Upper lobe of right lung (tissue), 1 donor: ENCODE measurements at regions not wholly inside any gene's neighbourhood (a gene's known extent, or its start where the extent isn't known, plus 50 kb on each side); places are given as distances from the start of the nearest gene placed in this dataset.

ENCODE experiments used
- ATAC-seq: fragments of 200-7000 bp; cut with Tn5 transposase; one replicate; pipeline ENCODE4 v1.9.1; 2020; ENCODE audit warnings: mild to moderate bottlenecking, moderate library complexity
- DNase-seq: peaks from one replicate; pipeline ENCODE4 v3.0.0-alpha.2; 2020
- H3K27ac ChIP-seq: fragments of 200-600 bp; one replicate; pipeline ENCODE4 v1.8.0; 2022
- H3K27me3 ChIP-seq: fragments of 200-600 bp; one replicate; pipeline ENCODE4 v1.8.0; 2022; ENCODE audit warnings: mild to moderate bottlenecking
- H3K36me3 ChIP-seq: fragments of 200-600 bp; one replicate; pipeline ENCODE4 v1.8.0; 2022
- H3K4me1 ChIP-seq: fragments of 200-600 bp; one replicate; pipeline ENCODE4 v1.8.0; 2022
- H3K4me3 ChIP-seq: fragments of 200-600 bp; one replicate; pipeline ENCODE4 v1.8.0; 2022; ENCODE audit warnings: mild to moderate bottlenecking
- H3K9me3 ChIP-seq: fragments of 200-600 bp; one replicate; pipeline ENCODE4 v1.8.0; 2022
- intact Hi-C: fragments of 100-400 bp; cut with DNase I; formaldehyde crosslinking; loops from one replicate; pipeline ENCODE4 v1.11.0; 2022
- TF ChIP-seq, protein P1 (sequence below): fragments of 200-600 bp; IDR thresholded peaks from one replicate; pipeline ENCODE4 v1.8.0; 2022; ENCODE audit warnings: antibody characterized with exemption
- donor health status: DM: no; HTN: yes; CAD: no; lungs with severe emphysema.

- DNase-seq (no peak), ATAC-seq (peak; percentile 29)
- TF ChIP-seq, protein P1, sequence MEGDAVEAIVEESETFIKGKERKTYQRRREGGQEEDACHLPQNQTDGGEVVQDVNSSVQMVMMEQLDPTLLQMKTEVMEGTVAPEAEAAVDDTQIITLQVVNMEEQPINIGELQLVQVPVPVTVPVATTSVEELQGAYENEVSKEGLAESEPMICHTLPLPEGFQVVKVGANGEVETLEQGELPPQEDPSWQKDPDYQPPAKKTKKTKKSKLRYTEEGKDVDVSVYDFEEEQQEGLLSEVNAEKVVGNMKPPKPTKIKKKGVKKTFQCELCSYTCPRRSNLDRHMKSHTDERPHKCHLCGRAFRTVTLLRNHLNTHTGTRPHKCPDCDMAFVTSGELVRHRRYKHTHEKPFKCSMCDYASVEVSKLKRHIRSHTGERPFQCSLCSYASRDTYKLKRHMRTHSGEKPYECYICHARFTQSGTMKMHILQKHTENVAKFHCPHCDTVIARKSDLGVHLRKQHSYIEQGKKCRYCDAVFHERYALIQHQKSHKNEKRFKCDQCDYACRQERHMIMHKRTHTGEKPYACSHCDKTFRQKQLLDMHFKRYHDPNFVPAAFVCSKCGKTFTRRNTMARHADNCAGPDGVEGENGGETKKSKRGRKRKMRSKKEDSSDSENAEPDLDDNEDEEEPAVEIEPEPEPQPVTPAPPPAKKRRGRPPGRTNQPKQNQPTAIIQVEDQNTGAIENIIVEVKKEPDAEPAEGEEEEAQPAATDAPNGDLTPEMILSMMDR = no peak
- no peak overlapping the region for H3K27ac ChIP-seq
- H3K36me3 ChIP-seq = no peaks in the 10 kb centered on the region
- no peaks in the 10 kb centered on the region for H3K4me1 ChIP-seq
- no peak overlapping the region for H3K4me3 ChIP-seq
- H3K9me3 ChIP-seq = no peaks in the 10 kb centered on the region
- no peaks in the 10 kb centered on the region for H3K27me3 ChIP-seq
- intact Hi-C loops = no loop called here
Measured at GRCh38 chr15:93141371-93141794, 52.4 kb upstream of the RGMA start.

- no peak for DNase-seq
- no peaks in the 10 kb centered on the region for H3K36me3 ChIP-seq
- intact Hi-C loops = no loop called here
Measured at GRCh38 chr15:93139436-93139835, 50.4 kb upstream of the RGMA start.

GRCh38 chr15:93138681-93139250, 49.8 kb upstream of the RGMA start:
- Histone ChIP-seq H3K36me3 (no peaks in the 10 kb centered on the region), H3K27me3 (no peaks in the 10 kb centered on the region), H3K27ac (no peak overlapping the region), H3K4me3 (no peak overlapping the region), H3K9me3 (no peaks in the 10 kb centered on the region), H3K4me1 (no peaks in the 10 kb centered on the region)
- TF ChIP-seq, protein P1 = no peak
- intact Hi-C loops = no loop called here
- ATAC-seq = no peak
- DNase-seq = no peak

More at GRCh38 chr15:93139436-93139835, 50.4 kb upstream of the RGMA start:
- TF ChIP-seq, protein P1 = no peak
- no peaks in the 10 kb centered on the region for H3K4me1 ChIP-seq
- no peak for ATAC-seq
- no peak overlapping the region for H3K4me3 ChIP-seq
- no peaks in the 10 kb centered on the region for H3K9me3 ChIP-seq
- H3K27me3 ChIP-seq = no peaks in the 10 kb centered on the region
- no peak overlapping the region for H3K27ac ChIP-seq
